GM19468 (cell line): ENCODE measurements at regions not wholly inside any gene's neighbourhood (a gene's known extent, or its start where the extent isn't known, plus 50 kb on each side); places are given as distances from the start of the nearest gene placed in this dataset.
"Not testable (repeated sequence)": the region's sequence is repeated elsewhere in the genome, so short reads cannot be mapped to it uniquely, and the experiment has no call there.

Source experiments
- ATAC-seq: cut with Tn5 transposase; IDR thresholded peaks from one replicate; pipeline ENCODE4 v1.9.1; 2021; ENCODE audit warnings: mild to moderate bottlenecking, moderate library complexity, moderate number of reproducible peaks; ENCODE audit not compliant: unreplicated experiment; ENCODE audit errors: extremely low read depth

GRCh38 chrX:42175843-42176242 lies 252.5 kb upstream of the CASK start:
- no peak for ATAC-seq

GRCh38 chrX:42157923-42158322 lies 234.6 kb upstream of the CASK start:
- not testable (repeated sequence) for ATAC-seq

- ATAC-seq = no peak
Measured at GRCh38 chrX:42151808-42152207, 228.5 kb upstream of the CASK start.

- ATAC-seq = no peak
Measured at GRCh38 chrX:42149765-42150164, 226.4 kb upstream of the CASK start.

GRCh38 chrX:42149281-42149680 lies 225.9 kb upstream of the CASK start:
- ATAC-seq = no peak

- ATAC-seq = no peak
Measured at GRCh38 chrX:42143866-42144592, 220.7 kb upstream of the CASK start.

GRCh38 chrX:42140320-42140719 lies 217.0 kb upstream of the CASK start:
- no peak for ATAC-seq

- no peak for ATAC-seq
Measured at GRCh38 chrX:42135583-42136228, 212.4 kb upstream of the CASK start.

GRCh38 chrX:42131856-42132255 lies 208.5 kb upstream of the CASK start:
- no peak for ATAC-seq

GRCh38 chrX:42129022-42129940 lies 205.9 kb upstream of the CASK start:
- ATAC-seq = no peak

- no peak for ATAC-seq
Measured at GRCh38 chrX:42128587-42128986, 205.2 kb upstream of the CASK start.

- no peak for ATAC-seq
Measured at GRCh38 chrX:42128020-42128419, 204.7 kb upstream of the CASK start.

GRCh38 chrX:42127563-42127962 lies 204.2 kb upstream of the CASK start:
- no peak for ATAC-seq

GRCh38 chrX:42123369-42123768 lies 200.0 kb upstream of the CASK start:
- no peak for ATAC-seq

- ATAC-seq = no peak
Measured at GRCh38 chrX:42119076-42119475, 195.7 kb upstream of the CASK start.

GRCh38 chrX:42117318-42117717 lies 194.0 kb upstream of the CASK start:
- peak; percentile 60 for ATAC-seq

- peak; percentile 25 for ATAC-seq
Measured at GRCh38 chrX:42109428-42109827, 186.1 kb upstream of the CASK start.

- no peak for ATAC-seq
Measured at GRCh38 chrX:42107495-42108488, 184.4 kb upstream of the CASK start.

GRCh38 chrX:42106556-42106955 lies 183.2 kb upstream of the CASK start:
- no peak for ATAC-seq
